H1 (cell line): ENCODE measurements at regions not wholly inside any gene's neighbourhood (a gene's known extent, or its start where the extent isn't known, plus 50 kb on each side); places are given as distances from the start of the nearest gene placed in this dataset.

Experiments
- CTCF ChIA-PET: fragments of 300-600 bp; sonication (Branson Sonifier 250); formaldehyde crosslinking; loops from one replicate; lab custom pipeline; 2021; ENCODE audit not compliant: partially characterized antibody; lab: Charles Lee
- POLR2A ChIA-PET: fragments of 300-600 bp; sonication (Branson Sonifier 250); formaldehyde crosslinking; loops from one replicate; lab custom pipeline; 2021; ENCODE audit warnings: inconsistent platforms; ENCODE audit not compliant: partially characterized antibody; lab: Charles Lee
- DNase-seq, 2 experiments: peaks; one replicate each; pipeline versions ENCODE4 v3.0.0 to v3.0.0-alpha.2; 2010 to 2022; ENCODE audit warnings: low spot score in 2 of 2, low read depth in 1 of 2, mixed read lengths in 1 of 2
- FAIRE-seq: peaks from 2 replicates; lab custom pipeline; 2011; peaks lifted over from hg19 to GRCh38; lab: Jason Lieb, UNC
- H2AFZ ChIP-seq: 2 replicates; pipeline ENCODE4 v1.8.1; 2012; ENCODE audit warnings: low read length, inconsistent platforms
- H2AK5ac ChIP-seq: 2 replicates; pipeline ENCODE4 v1.6.1; 2013; ENCODE audit warnings: low read depth, low read length
- H2BK120ac ChIP-seq: replicated peaks from 2 replicates; pipeline ENCODE3; 2013; ENCODE audit warnings: low read depth, low read length, inconsistent platforms
- H2BK12ac ChIP-seq: 2 replicates; pipeline ENCODE4 v1.6.1; 2013; ENCODE audit warnings: low read depth, low read length
- H2BK15ac ChIP-seq: 2 replicates; pipeline ENCODE4 v1.6.1; 2013; ENCODE audit warnings: low read length
- H2BK20ac ChIP-seq: 2 replicates; pipeline ENCODE4 v1.6.1; 2013; ENCODE audit warnings: low read length
- H2BK5ac ChIP-seq: 2 replicates; pipeline ENCODE4 v1.6.1; 2013; ENCODE audit warnings: low read depth, low read length
- H3K14ac ChIP-seq: 2 replicates; pipeline ENCODE4 v1.6.1; 2013; ENCODE audit warnings: inconsistent platforms; ENCODE audit not compliant: insufficient read length
- H3K18ac ChIP-seq: 2 replicates; pipeline ENCODE4 v1.6.1; 2013; ENCODE audit warnings: low read length; ENCODE audit errors: extremely low read depth
- H3K23ac ChIP-seq: 2 replicates; pipeline ENCODE4 v1.6.1; 2013; ENCODE audit warnings: inconsistent platforms; ENCODE audit not compliant: insufficient read length
- H3K23me2 ChIP-seq: 2 replicates; pipeline ENCODE4 v1.6.1; 2013; ENCODE audit warnings: low read depth, low read length
- H3K27ac ChIP-seq: 2 replicates; pipeline ENCODE4 v1.6.1; 2011; ENCODE audit warnings: low read depth, low read length, inconsistent platforms
- H3K27me3 ChIP-seq, 4 experiments: replicated peaks in 1 of 4; 1 replicate in 1 of 4; 2 replicates in 3 of 4; pipeline versions ENCODE4 v1.6.1 to v1.8.1; 2011 to 2013; ENCODE audit warnings: low read length in 3 of 4, mild to moderate bottlenecking in 3 of 4, inconsistent platforms in 2 of 4, mixed read lengths in 2 of 4, moderate library complexity in 1 of 4; ENCODE audit not compliant: control insufficient read depth in 3 of 4, insufficient read depth in 3 of 4; ENCODE audit errors: extremely low read depth in 1 of 4
- H3K36me3 ChIP-seq, 4 experiments: 2 replicates each; pipeline versions ENCODE4 v1.6.1 to v1.8.1; 2011 to 2013; ENCODE audit warnings: mild to moderate bottlenecking in 4 of 4, low read length in 3 of 4, moderate library complexity in 2 of 4, control low read depth in 1 of 4, inconsistent platforms in 1 of 4; ENCODE audit not compliant: insufficient read depth in 4 of 4, control insufficient read depth in 2 of 4
- H3K4ac ChIP-seq: replicated peaks from 2 replicates; pipeline ENCODE3; 2013; ENCODE audit warnings: low read length, low read depth, mixed read lengths, inconsistent platforms; ENCODE audit not compliant: insufficient read length
- H3K4me1 ChIP-seq, 4 experiments: replicated peaks in 1 of 4; 1 replicate in 1 of 4; 2 replicates in 3 of 4; pipeline versions ENCODE4 v1.6.1 to v1.8.1; 2011 to 2013; ENCODE audit warnings: low read length in 3 of 4, inconsistent platforms in 2 of 4, mixed read lengths in 1 of 4; ENCODE audit not compliant: insufficient read depth in 4 of 4, control insufficient read depth in 3 of 4
- H3K4me2 ChIP-seq, 2 experiments: 2 replicates each; pipeline versions ENCODE4 v1.6.1 to v1.8.1; 2011 to 2013; ENCODE audit warnings: low read depth in 2 of 2, low read length in 2 of 2, control low read depth in 1 of 2, inconsistent platforms in 1 of 2, mild to moderate bottlenecking in 1 of 2; ENCODE audit not compliant: insufficient read depth in 1 of 2
- H3K4me3 ChIP-seq, 4 experiments: fragments of 200-600, 300-600 bp in 1 of 4; sonication (generic), shearing (Covaris generic), sonication (Bioruptor Twin) in 1 of 4; 2 replicates each; pipeline versions ENCODE4 v1.5.1 to v1.8.1; 2011 to 2016; ENCODE audit warnings: low read length in 4 of 4, low read depth in 3 of 4, control low read depth in 2 of 4, inconsistent platforms in 2 of 4, mild to moderate bottlenecking in 2 of 4, mixed read lengths in 1 of 4, moderate library complexity in 1 of 4; ENCODE audit not compliant: insufficient read depth in 2 of 4; ENCODE audit errors: extremely low read depth in 1 of 4
- H3K56ac ChIP-seq: replicated peaks from 2 replicates; pipeline ENCODE3; 2013; ENCODE audit warnings: low read depth, mild to moderate bottlenecking, mixed read lengths, low read length, inconsistent platforms; ENCODE audit not compliant: insufficient read length
- H3K79me1 ChIP-seq: 2 replicates; pipeline ENCODE4 v1.6.1; 2013; ENCODE audit warnings: low read depth, low read length, control low read depth
- H3K79me2 ChIP-seq, 2 experiments: 2 replicates each; pipeline versions ENCODE4 v1.6.1 to v1.8.1; 2012 to 2013; ENCODE audit warnings: low read length in 2 of 2, mild to moderate bottlenecking in 2 of 2, inconsistent platforms in 1 of 2; ENCODE audit not compliant: insufficient read depth in 2 of 2, control insufficient read depth in 1 of 2
- H3K9ac ChIP-seq, 4 experiments: replicated peaks in 1 of 4; 1 replicate in 1 of 4; 2 replicates in 3 of 4; pipeline versions ENCODE4 v1.6.1 to v1.8.1; 2011 to 2013; ENCODE audit warnings: low read depth in 3 of 4, low read length in 3 of 4, control low read depth in 2 of 4, mild to moderate bottlenecking in 2 of 4, moderate library complexity in 2 of 4, inconsistent platforms in 1 of 4; ENCODE audit errors: extremely low read depth in 1 of 4
- H3K9me3 ChIP-seq, 2 experiments: 2 replicates each; pipeline versions ENCODE4 v1.6.1 to v1.8.1; 2012 to 2013; ENCODE audit warnings: mild to moderate bottlenecking in 2 of 2, moderate library complexity in 2 of 2, control low read depth in 1 of 2, inconsistent platforms in 1 of 2, low read depth in 1 of 2, low read length in 1 of 2, mixed read lengths in 1 of 2; ENCODE audit not compliant: insufficient read depth in 2 of 2
- H4K20me1 ChIP-seq, 2 experiments: replicated peaks in 1 of 2; 2 replicates each; pipeline versions ENCODE3 to v1.8.1; 2011 to 2013; ENCODE audit warnings: inconsistent platforms in 2 of 2, low read length in 2 of 2, mild to moderate bottlenecking in 1 of 2; ENCODE audit not compliant: insufficient read depth in 2 of 2, control insufficient read depth in 1 of 2
- H4K5ac ChIP-seq: 2 replicates; pipeline ENCODE4 v1.6.1; 2013; ENCODE audit warnings: low read length, low read depth, mixed read lengths, inconsistent platforms; ENCODE audit not compliant: insufficient read length
- H4K8ac ChIP-seq: 2 replicates; pipeline ENCODE4 v1.8.0; 2013; ENCODE audit warnings: mild to moderate bottlenecking, moderate library complexity, low read length, inconsistent platforms; ENCODE audit not compliant: insufficient read depth; ENCODE audit errors: extremely low read depth
- H4K91ac ChIP-seq: replicated peaks from 2 replicates; pipeline ENCODE3; 2013; ENCODE audit warnings: low read length, mixed read lengths, inconsistent platforms; ENCODE audit not compliant: insufficient read length
- ATF3 ChIP-seq: IDR thresholded peaks from 2 replicates; pipeline ENCODE4 v1.6.1; 2011; ENCODE audit warnings: low read depth, mild to moderate bottlenecking, low read length; ENCODE audit not compliant: insufficient read depth
- BCL11A ChIP-seq, 2 experiments: IDR thresholded peaks; one replicate each; pipeline ENCODE4 v1.6.1; 2011; ENCODE audit warnings: low read depth in 2 of 2, low read length in 2 of 2, mild to moderate bottlenecking in 2 of 2
- CHD1 ChIP-seq: IDR thresholded peaks from 2 replicates; pipeline ENCODE4 v1.6.1; 2012; ENCODE audit warnings: low read depth, low read length, improper control_type of control experiment
- CTBP2 ChIP-seq: IDR thresholded peaks from 2 replicates; pipeline ENCODE4 v1.7.0; 2011; ENCODE audit warnings: borderline replicate concordance, mild to moderate bottlenecking, moderate library complexity, mixed read lengths, low read length; ENCODE audit not compliant: insufficient read depth, insufficient read length
- EZH2 ChIP-seq: fragments of 200-600 bp; sonication (generic); IDR thresholded peaks from 2 replicates; pipeline ENCODE4 v1.7.1; 2012; ENCODE audit warnings: low read depth, mild to moderate bottlenecking, moderate library complexity, low read length, inconsistent platforms; ENCODE audit not compliant: severe bottlenecking
- FOSL1 ChIP-seq: IDR thresholded peaks from 2 replicates; pipeline ENCODE4 v1.6.1; 2011; ENCODE audit warnings: mild to moderate bottlenecking, low read depth, low read length, moderate library complexity; ENCODE audit not compliant: insufficient read depth
- GABPA ChIP-seq: IDR thresholded peaks from 2 replicates; pipeline ENCODE4 v1.6.1; 2011; ENCODE audit warnings: mild to moderate bottlenecking, low read length, moderate library complexity, borderline replicate concordance; ENCODE audit not compliant: insufficient read depth
- KDM5A ChIP-seq: fragments of 200-600 bp; IDR thresholded peaks from 2 replicates; pipeline ENCODE4 v1.7.1; 2012; ENCODE audit warnings: mild to moderate bottlenecking, low read length, inconsistent platforms, mixed read lengths
- MAX ChIP-seq: IDR thresholded peaks from 2 replicates; pipeline ENCODE4 v1.6.1; 2012; ENCODE audit warnings: inconsistent platforms
- RAD21 ChIP-seq, 2 experiments: IDR thresholded peaks in 1 of 2; conservative IDR thresholded peaks in 1 of 2; 2 replicates each; pipeline ENCODE4 v1.6.1; 2011; ENCODE audit warnings: low read depth in 2 of 2, low read length in 2 of 2, improper control_type of control experiment in 1 of 2, inconsistent platforms in 1 of 2, mild to moderate bottlenecking in 1 of 2, moderate library complexity in 1 of 2
- RFX5 ChIP-seq: IDR thresholded peaks from 2 replicates; pipeline ENCODE4 v1.6.1; 2011; ENCODE audit warnings: low read depth, low read length, improper control_type of control experiment, borderline replicate concordance
- SP4 ChIP-seq: IDR thresholded peaks from 2 replicates; pipeline ENCODE4 v1.6.1; 2012; ENCODE audit warnings: low read length, inconsistent platforms
- TAF7 ChIP-seq: optimal IDR thresholded peaks from 2 replicates; pipeline ENCODE3; 2011; ENCODE audit warnings: low read depth, mild to moderate bottlenecking, inconsistent platforms, low read length, moderate library complexity, borderline replicate concordance
- TEAD4 ChIP-seq: IDR thresholded peaks from 2 replicates; pipeline ENCODE4 v1.6.1; 2012; ENCODE audit warnings: low read depth, low read length, inconsistent platforms, mixed read lengths
- WGBS, 2 experiments: shearing (Covaris generic) in 1 of 2; methylation state at CpG; one replicate each; pipeline versions ENCODE4 v1.1.6 to v1.1.7; 2013 to 2015; ENCODE audit warnings: low lambda C conversion rate in 2 of 2, mixed read lengths in 2 of 2, inconsistent platforms in 1 of 2, low coverage in 1 of 2, missing lambda C conversion rate in 1 of 2; ENCODE audit not compliant: insufficient replicate concordance in 2 of 2, insufficient coverage in 1 of 2, insufficient read length in 1 of 2; ENCODE audit errors: extremely low coverage in 1 of 2, missing lambda C conversion rate in 1 of 2; 5-methylcytosine and 5-hydroxymethylcytosine counted together

GRCh38 chr7:116098175-116098574 lies 67.6 kb upstream of the TFEC start:
- WGBS, 2 experiments: 96% methylated on average over 12 of the region's 12 CpGs; no CpG with 5 or more reads in 1 of the 2 experiments
- DNase-seq (no peak), FAIRE-seq (no peak)
- H2BK5ac ChIP-seq: no peak overlapping the region
- no peaks in the 10 kb centered on the region for H4K20me1 ChIP-seq
- no peaks in the 10 kb centered on the region for H3K9me3 ChIP-seq
- no peak overlapping the region for H3K4me2 ChIP-seq
- H4K8ac ChIP-seq: no peak overlapping the region
- no peak overlapping the region for H3K18ac ChIP-seq
- H2AK5ac ChIP-seq: no peak overlapping the region
- no peaks in the 10 kb centered on the region for H3K79me1 ChIP-seq
- H3K56ac ChIP-seq: no peak overlapping the region
- H2AFZ ChIP-seq: no peak overlapping the region
- H2BK20ac ChIP-seq: no peak overlapping the region
- H3K4me3 ChIP-seq: no peak overlapping the region
- no peaks in the 10 kb centered on the region for H3K79me2 ChIP-seq
- no peaks in the 10 kb centered on the region for H3K27me3 ChIP-seq
- H4K5ac ChIP-seq: no peak overlapping the region
- no peak overlapping the region for H3K27ac ChIP-seq
- H3K23me2 ChIP-seq: no peaks in the 10 kb centered on the region
- no peak overlapping the region for H3K14ac ChIP-seq
- CTCF ChIA-PET: no interaction called here
- POLR2A ChIA-PET: no interaction called here
- no peak overlapping the region for H4K91ac ChIP-seq
- H2BK15ac ChIP-seq: no peak overlapping the region
- H3K4me1 ChIP-seq: peaks cover 0 to 3% (median 1%) of the 10 kb centered on the region in 4 experiments; a peak in 2 of 7 replicates
- no peak overlapping the region for H2BK12ac ChIP-seq
- H3K36me3 ChIP-seq: no peaks in the 10 kb centered on the region
- H3K23ac ChIP-seq: no peak overlapping the region
- no peak overlapping the region for H3K4ac ChIP-seq
- H3K9ac ChIP-seq: no peak overlapping the region
- H2BK120ac ChIP-seq: no peak overlapping the region
- TF ChIP-seq TAF7 (no peak), RFX5 (no peak), BCL11A (IDR thresholded peaks at IDR 0.05; ENCODE audit: low read depth in 2 of 2, low read length in 2 of 2) (no peak), FOSL1 (no peak), MAX (no peak), TEAD4 (no peak), KDM5A (no peak), RAD21 (IDR thresholded peaks at IDR 0.05 in 1 of 2, conservative IDR thresholded peaks at IDR 0.05 in 1 of 2; ENCODE audit: low read depth in 2 of 2, low read length in 2 of 2) (no peak), CHD1 (no peak), ATF3 (no peak), CTBP2 (no peak), GABPA (no peak), SP4 (no peak), EZH2 (no peak)
